ENCODE measurements at regions not wholly inside any gene's neighbourhood (a gene's known extent, or its start where the extent isn't known, plus 50 kb on each side); places are given as distances from the start of the nearest gene placed in this dataset.

- WGBS, 2 donors = 50 to 67% methylated on average over 3 of the region's 3 CpGs
- H3K9me3 ChIP-seq = no peaks in the 10 kb centered on the region
- peak overlapping the region in 1 of 2 donors; percentile 31 for H3K27ac ChIP-seq
- DNase-seq = no peak
- no peaks in the 10 kb centered on the region for H3K27me3 ChIP-seq
- H3K4me3 ChIP-seq = no peak overlapping the region
- peaks cover 8% of the 10 kb centered on the region for H3K4me1 ChIP-seq
- TF ChIP-seq CTCF (IDR thresholded peaks at IDR 0.05) = no peak
- TF ChIP-seq POLR2A (IDR thresholded peaks at IDR 0.05) = no peak
- intact Hi-C loops (cut with DNase I; ENCODE audit: low total_unique reads) = no loop called here
- no peaks in the 10 kb centered on the region for H3K36me3 ChIP-seq (ENCODE audit: low read depth, missing control alignments)
Observed at GRCh38 chr2:207233731-207234130, 68.0 kb upstream of the KLF7 start.

GRCh38 chr2:207235621-207236020 lies 69.9 kb upstream of the KLF7 start:
- no peaks in the 10 kb centered on the region for H3K9me3 ChIP-seq
- intact Hi-C loops (cut with DNase I; ENCODE audit: low total_unique reads) = no loop called here
- no peaks in the 10 kb centered on the region for H3K27me3 ChIP-seq
- WGBS, 2 donors = 93 to 95% methylated on average over 4 of the region's 4 CpGs
- H3K4me1 ChIP-seq = peaks cover 25% of the 10 kb centered on the region
- H3K27ac ChIP-seq = peak overlapping the region in 1 of 2 donors; percentile 5
- H3K4me3 ChIP-seq = no peak overlapping the region
- TF ChIP-seq POLR2A (IDR thresholded peaks at IDR 0.05) = no peak
- TF ChIP-seq CTCF (IDR thresholded peaks at IDR 0.05) = no peak
- H3K36me3 ChIP-seq (ENCODE audit: low read depth, missing control alignments) = no peaks in the 10 kb centered on the region
- no peak for DNase-seq

GRCh38 chr2:207236156-207236935 lies 70.6 kb upstream of the KLF7 start:
- H3K9me3 ChIP-seq = no peaks in the 10 kb centered on the region
- 95 to 97% methylated on average over 2 of the region's 2 CpGs for WGBS, 2 donors
- intact Hi-C loops (cut with DNase I; ENCODE audit: low total_unique reads) = no loop called here
- H3K27ac ChIP-seq = peak overlapping the region in 1 of 2 donors; percentile 5
- H3K36me3 ChIP-seq (ENCODE audit: low read depth, missing control alignments) = no peaks in the 10 kb centered on the region
- no peak overlapping the region for H3K4me3 ChIP-seq
- DNase-seq = no peak
- TF ChIP-seq CTCF (IDR thresholded peaks at IDR 0.05) (no peak), POLR2A (IDR thresholded peaks at IDR 0.05) (no peak)
- peaks cover 24% of the 10 kb centered on the region for H3K4me1 ChIP-seq
- H3K27me3 ChIP-seq = no peaks in the 10 kb centered on the region

GRCh38 chr2:207238831-207239701 lies 73.3 kb upstream of the KLF7 start:
- no peaks in the 10 kb centered on the region for H3K9me3 ChIP-seq
- H3K27me3 ChIP-seq = no peaks in the 10 kb centered on the region
- TF ChIP-seq POLR2A (IDR thresholded peaks at IDR 0.05) (no peak), CTCF (IDR thresholded peaks at IDR 0.05) (no peak)
- no peak overlapping the region for H3K4me3 ChIP-seq
- H3K36me3 ChIP-seq (ENCODE audit: low read depth, missing control alignments) = no peaks in the 10 kb centered on the region
- peak; percentile 67 for DNase-seq
- intact Hi-C loops (cut with DNase I; ENCODE audit: low total_unique reads) = no loop called here
- H3K4me1 ChIP-seq = peaks cover 18% of the 10 kb centered on the region
- 34 to 46% methylated on average over 7 of the region's 7 CpGs for WGBS, 2 donors
- H3K27ac ChIP-seq = peak overlapping the region; percentile 59 to 68
